Upper lobe of left lung (tissue), 6 donors: ENCODE measurements at regions not wholly inside any gene's neighbourhood (a gene's known extent, or its start where the extent isn't known, plus 50 kb on each side); places are given as distances from the start of the nearest gene placed in this dataset.
A peak's percentile ranks its signal among the peaks of the same experiment; 100 is the strongest.

Experiments
- ATAC-seq, 2 donors: fragments of 200-7000 bp; cut with Tn5 transposase; one replicate each; pipeline ENCODE4 v1.9.1; 2022; ENCODE audit warnings: mild to moderate bottlenecking in 2 of 2, moderate library complexity in 2 of 2; ENCODE audit not compliant: low FRiP score in 2 of 2
- DNase-seq, 2 donors: peaks; one replicate each; pipeline ENCODE4 v3.0.0-alpha.2; 2019 to 2020
- H3K27ac ChIP-seq, 4 donors: fragments of 200-600 bp; sonication (generic); one replicate each; pipeline ENCODE4 v1.5.1; 2016 to 2019
- H3K27me3 ChIP-seq, 4 donors: fragments of 200-600 bp; sonication (generic); one replicate each; pipeline ENCODE4 v1.5.1; 2017 to 2019
- H3K36me3 ChIP-seq, 4 donors: fragments of 200-600 bp; sonication (generic); one replicate each; pipeline ENCODE4 v1.5.1; 2016 to 2019
- H3K4me1 ChIP-seq, 4 donors: fragments of 200-600 bp; sonication (generic); one replicate each; pipeline ENCODE4 v1.5.1; 2018 to 2019
- H3K4me3 ChIP-seq, 4 donors: fragments of 200-600 bp; sonication (generic); one replicate each; pipeline ENCODE4 v1.5.1; 2017 to 2019; ENCODE audit warnings: mild to moderate bottlenecking in 2 of 4, moderate library complexity in 1 of 4
- H3K9me3 ChIP-seq, 4 donors: fragments of 200-600 bp; sonication (generic); one replicate each; pipeline ENCODE4 v1.5.1; 2018 to 2019
- EP300 ChIP-seq, 4 donors: sonication (generic); formaldehyde crosslinking; IDR thresholded peaks; one replicate each; pipeline ENCODE4 v1.5.1; 2017; ENCODE audit warnings: antibody characterized with exemption in 4 of 4, control low read depth in 2 of 4
- POLR2A ChIP-seq, 4 donors: fragments of 450-650 bp; IDR thresholded peaks; one replicate each; pipeline ENCODE4 v1.5.1; 2016 to 2017; ENCODE audit warnings: antibody characterized with exemption in 4 of 4, mild to moderate bottlenecking in 2 of 4
- POLR2AphosphoS5 ChIP-seq, 2 donors: sonication (generic); formaldehyde crosslinking; IDR thresholded peaks; one replicate each; pipeline ENCODE4 v1.5.1; 2017; ENCODE audit warnings: antibody characterized with exemption in 2 of 2
- WGBS, 2 donors: methylation state at CpG; one replicate each; pipeline ENCODE4 v1.1.5; 2017 to 2018; 5-methylcytosine and 5-hydroxymethylcytosine counted together
- TF ChIP-seq, protein P1 (sequence below), 6 experiments: fragments of 450-650 bp in 4 of 6; fragments of 200-600 bp in 2 of 6; sonication (generic) in 2 of 6; IDR thresholded peaks; one replicate each; pipeline ENCODE4 v1.5.1; 2016 to 2019; ENCODE audit warnings: antibody characterized with exemption in 6 of 6
- donor health status: DM: no; HTN: no; CAD: no; lungs with moderate emphysema.
- donor health status: DM: no; HTN: yes; CAD: no; lungs with severe emphysema.

DNA sequence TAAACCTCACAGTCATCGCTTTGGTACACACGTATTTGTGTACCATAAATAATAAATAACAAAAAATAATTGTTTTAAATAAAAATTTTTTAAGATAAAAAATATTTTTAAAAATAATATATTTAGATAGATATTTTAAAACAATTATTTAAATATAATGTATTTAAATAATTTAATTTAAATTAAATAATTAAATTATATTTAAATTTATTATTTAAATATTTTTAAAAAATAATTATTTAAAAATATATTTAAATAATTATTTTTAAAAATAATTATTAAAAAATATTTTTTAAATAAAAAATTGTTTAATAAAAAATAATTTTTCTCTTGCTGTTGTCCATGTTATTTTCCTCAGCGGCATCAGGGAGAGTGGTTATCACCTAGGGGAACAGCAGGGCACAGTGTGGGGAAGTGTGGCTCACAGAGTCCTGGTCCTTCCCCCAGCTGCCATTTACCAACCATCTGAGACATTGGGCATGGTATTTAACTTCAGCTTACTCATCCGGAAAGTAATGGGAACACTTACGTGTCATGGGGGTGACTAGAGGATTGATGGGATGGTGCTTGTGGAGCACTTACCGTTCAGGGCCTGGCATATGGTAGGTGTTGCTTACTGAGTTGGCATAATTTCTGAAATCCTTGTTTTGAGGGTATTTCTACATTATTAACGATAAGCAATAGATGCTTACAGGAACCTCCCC, 92.9 kb upstream of the TSPAN2 start:
- H3K4me3 ChIP-seq: no peak overlapping the region
- no peak for DNase-seq
- H3K27me3 ChIP-seq: no peaks in the 10 kb centered on the region
- H3K4me1 ChIP-seq: no peaks in the 10 kb centered on the region
- H3K36me3 ChIP-seq: no peaks in the 10 kb centered on the region
- WGBS, 2 donors: 81 to 96% methylated on average over 7 of the region's 7 CpGs
- H3K9me3 ChIP-seq: no peaks in the 10 kb centered on the region
- H3K27ac ChIP-seq: no peak overlapping the region
- TF ChIP-seq EP300 (IDR thresholded peaks at IDR 0.05) (no peak), POLR2AphosphoS5 (IDR thresholded peaks at IDR 0.05) (no peak), POLR2A (IDR thresholded peaks at IDR 0.05) (no peak)
- TF ChIP-seq, protein P1, sequence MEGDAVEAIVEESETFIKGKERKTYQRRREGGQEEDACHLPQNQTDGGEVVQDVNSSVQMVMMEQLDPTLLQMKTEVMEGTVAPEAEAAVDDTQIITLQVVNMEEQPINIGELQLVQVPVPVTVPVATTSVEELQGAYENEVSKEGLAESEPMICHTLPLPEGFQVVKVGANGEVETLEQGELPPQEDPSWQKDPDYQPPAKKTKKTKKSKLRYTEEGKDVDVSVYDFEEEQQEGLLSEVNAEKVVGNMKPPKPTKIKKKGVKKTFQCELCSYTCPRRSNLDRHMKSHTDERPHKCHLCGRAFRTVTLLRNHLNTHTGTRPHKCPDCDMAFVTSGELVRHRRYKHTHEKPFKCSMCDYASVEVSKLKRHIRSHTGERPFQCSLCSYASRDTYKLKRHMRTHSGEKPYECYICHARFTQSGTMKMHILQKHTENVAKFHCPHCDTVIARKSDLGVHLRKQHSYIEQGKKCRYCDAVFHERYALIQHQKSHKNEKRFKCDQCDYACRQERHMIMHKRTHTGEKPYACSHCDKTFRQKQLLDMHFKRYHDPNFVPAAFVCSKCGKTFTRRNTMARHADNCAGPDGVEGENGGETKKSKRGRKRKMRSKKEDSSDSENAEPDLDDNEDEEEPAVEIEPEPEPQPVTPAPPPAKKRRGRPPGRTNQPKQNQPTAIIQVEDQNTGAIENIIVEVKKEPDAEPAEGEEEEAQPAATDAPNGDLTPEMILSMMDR (IDR thresholded peaks at IDR 0.05): no peak
- no peak for ATAC-seq

DNA sequence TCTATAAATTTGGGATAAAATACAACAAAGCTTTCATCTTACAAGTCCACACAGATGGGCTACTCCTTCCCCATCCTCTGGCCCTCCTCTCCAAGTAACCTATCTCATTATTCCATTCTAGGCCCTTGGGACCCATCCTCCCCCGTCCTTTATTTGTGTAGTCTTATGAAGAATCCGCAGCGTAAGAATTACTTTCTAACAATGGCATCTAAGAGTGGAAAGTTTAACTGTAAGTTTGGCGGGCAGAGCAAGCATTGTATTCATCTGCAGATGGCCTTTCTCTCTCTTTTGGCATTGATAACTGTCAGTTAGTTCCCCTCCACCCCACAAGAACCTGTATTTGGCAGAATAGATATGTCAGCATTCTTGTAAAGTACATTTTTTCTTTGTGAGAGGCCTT, 91.9 kb upstream of the TSPAN2 start:
- H3K4me3 ChIP-seq: no peak overlapping the region
- peak in 1 of 2 donors; percentile 25 for ATAC-seq
- no peaks in the 10 kb centered on the region for H3K9me3 ChIP-seq
- WGBS, 2 donors: 88 to 91% methylated on average over 4 of the region's 4 CpGs
- H3K27me3 ChIP-seq: no peaks in the 10 kb centered on the region
- no peak for DNase-seq
- no peak overlapping the region for H3K27ac ChIP-seq
- no peaks in the 10 kb centered on the region for H3K36me3 ChIP-seq
- TF ChIP-seq POLR2AphosphoS5 (IDR thresholded peaks at IDR 0.05) (no peak), POLR2A (IDR thresholded peaks at IDR 0.05) (no peak), EP300 (IDR thresholded peaks at IDR 0.05) (no peak)
- TF ChIP-seq, protein P1 (IDR thresholded peaks at IDR 0.05): no peak
- H3K4me1 ChIP-seq: no peaks in the 10 kb centered on the region

DNA sequence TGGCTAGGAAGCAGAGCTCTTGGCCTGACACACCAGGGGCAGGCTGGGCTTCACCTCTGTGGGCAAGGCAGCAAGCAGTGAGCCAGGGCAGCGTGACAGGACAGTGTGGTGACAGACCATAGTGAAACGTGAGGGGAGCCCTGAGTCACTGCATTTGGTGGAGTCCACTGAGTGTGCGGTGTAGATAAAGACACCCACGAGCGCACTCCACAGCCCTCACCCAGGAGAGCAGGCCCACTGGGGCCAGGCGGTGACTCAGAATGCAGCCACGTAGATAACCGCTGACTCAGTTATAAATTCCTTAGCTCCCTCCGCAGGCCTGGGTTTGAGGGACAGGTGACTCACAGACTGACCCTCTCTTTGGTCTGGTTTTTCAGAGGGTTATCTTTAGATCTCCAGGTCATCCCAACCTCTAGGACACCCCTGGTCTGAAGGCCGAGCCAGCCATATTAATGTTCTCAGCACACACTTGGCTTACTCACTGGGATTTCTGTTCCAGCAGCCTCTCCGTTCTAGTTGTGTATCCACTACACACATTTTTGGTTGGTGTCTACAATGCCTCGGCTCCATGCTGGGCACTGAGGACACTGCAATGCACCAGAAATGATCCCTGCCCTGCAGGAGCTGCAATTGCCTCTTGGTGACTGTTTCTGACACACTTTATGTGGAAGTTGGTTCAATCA, 90.2 kb upstream of the TSPAN2 start:
- H3K4me1 ChIP-seq: no peaks in the 10 kb centered on the region
- H3K9me3 ChIP-seq: no peaks in the 10 kb centered on the region
- no peak overlapping the region for H3K4me3 ChIP-seq
- WGBS, 2 donors: 78 to 85% methylated on average over 12 of the region's 12 CpGs
- no peaks in the 10 kb centered on the region for H3K27me3 ChIP-seq
- ATAC-seq (peak; percentile 34 to 47), DNase-seq (no peak)
- no peak overlapping the region for H3K27ac ChIP-seq
- TF ChIP-seq POLR2A (IDR thresholded peaks at IDR 0.05): no peak
- TF ChIP-seq, protein P1 (IDR thresholded peaks at IDR 0.05): no peak
- no peak for TF ChIP-seq EP300 (IDR thresholded peaks at IDR 0.05)
- no peak for TF ChIP-seq POLR2AphosphoS5 (IDR thresholded peaks at IDR 0.05)
- H3K36me3 ChIP-seq: no peaks in the 10 kb centered on the region

DNA sequence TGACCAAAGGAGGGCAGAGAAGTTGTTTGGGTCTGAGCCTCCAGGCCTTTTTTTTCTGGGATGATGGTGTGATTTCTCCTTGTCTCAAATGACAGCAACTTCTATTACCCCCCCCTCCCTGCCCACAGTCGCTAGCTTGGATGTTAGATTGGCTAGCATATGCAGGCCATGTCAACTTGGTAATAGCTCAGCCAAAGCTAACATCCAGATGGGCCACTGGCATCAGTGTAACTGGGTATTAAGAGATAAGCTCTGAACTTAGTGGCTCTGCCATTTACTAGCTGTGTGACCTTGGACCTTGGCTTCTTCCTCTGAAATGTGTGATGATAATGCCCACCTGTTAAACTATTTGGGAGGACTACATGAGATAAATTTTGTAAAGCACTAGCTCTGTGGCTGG, 86.9 kb upstream of the TSPAN2 start:
- Histone ChIP-seq H3K4me1 (no peaks in the 10 kb centered on the region), H3K27me3 (no peaks in the 10 kb centered on the region), H3K36me3 (no peaks in the 10 kb centered on the region), H3K9me3 (no peaks in the 10 kb centered on the region), H3K27ac (no peak overlapping the region), H3K4me3 (no peak overlapping the region)
- TF ChIP-seq POLR2A (IDR thresholded peaks at IDR 0.05) (no peak), EP300 (IDR thresholded peaks at IDR 0.05) (no peak)
- TF ChIP-seq, protein P1 (IDR thresholded peaks at IDR 0.05): no peak
- DNase-seq: no peak
- WGBS, 2 donors: 63 to 75% methylated on average over 1 of the region's 1 CpG
- ATAC-seq: no peak

DNA sequence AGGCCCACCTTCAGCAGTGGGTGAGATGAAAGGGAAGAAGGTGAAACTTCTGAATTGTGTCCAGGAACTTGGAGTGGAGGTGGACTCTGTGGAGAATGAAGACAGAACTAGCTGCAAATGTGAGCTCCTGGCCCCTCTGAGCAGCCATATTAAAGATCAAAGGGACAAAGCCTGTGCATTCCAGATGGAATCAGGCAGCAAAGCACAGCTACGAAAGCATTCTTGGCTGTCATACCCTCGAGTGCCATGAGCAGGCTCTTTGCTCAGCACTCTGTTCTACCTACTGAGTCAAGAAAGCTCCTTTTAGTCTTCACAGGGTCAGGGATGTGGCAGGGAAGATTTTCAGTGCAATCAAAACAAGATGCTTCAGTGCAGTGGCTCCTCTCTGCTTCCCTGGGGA, 86.3 kb upstream of the TSPAN2 start:
- TF ChIP-seq, protein P1 (IDR thresholded peaks at IDR 0.05): no peak
- TF ChIP-seq POLR2A (IDR thresholded peaks at IDR 0.05): no peak
- TF ChIP-seq POLR2AphosphoS5 (IDR thresholded peaks at IDR 0.05): no peak
- Histone ChIP-seq H3K4me3 (no peak overlapping the region), H3K4me1 (no peaks in the 10 kb centered on the region), H3K36me3 (no peaks in the 10 kb centered on the region), H3K27ac (no peak overlapping the region), H3K9me3 (no peaks in the 10 kb centered on the region), H3K27me3 (no peaks in the 10 kb centered on the region)
- no peak for DNase-seq
- no peak for ATAC-seq
- WGBS, 2 donors: 53 to 60% methylated on average over 2 of the region's 2 CpGs
